Activated B cell treated with CpG ODN at 0.5 μM for 24 hours (primary cell): ENCODE measurements at regions not wholly inside any gene's neighbourhood (a gene's known extent, or its start where the extent isn't known, plus 50 kb on each side); places are given as distances from the start of the nearest gene placed in this dataset.

Experiments used
- ATAC-seq: fragments of 200-7000 bp; cut with Tn5 transposase; one replicate; pipeline ENCODE4 v1.10.0; 2021; ENCODE audit warnings: low read depth, mild to moderate bottlenecking, moderate library complexity
- CTCF ChIA-PET: fragments of 350-600 bp; sonication (Branson Sonifier 250); formaldehyde crosslinking; loops from one replicate; lab custom pipeline; 2021; ENCODE audit warnings: antibody characterized with exemption; lab: Charles Lee
- POLR2A ChIA-PET: fragments of 350-600 bp; sonication (Branson Sonifier 250); formaldehyde crosslinking; loops from one replicate; lab custom pipeline; 2021; ENCODE audit warnings: antibody characterized with exemption; lab: Charles Lee
- DNase-seq: peaks from one replicate; pipeline ENCODE4 v3.0.0; 2022
- H3K27ac Mint-ChIP-seq: one replicate; pipeline ENCODE4 v1.8.0; 2020; ENCODE audit warnings: mixed read lengths
- H3K27me3 Mint-ChIP-seq: one replicate; pipeline ENCODE4 v1.8.0; 2021; ENCODE audit warnings: mixed read lengths
- H3K36me3 Mint-ChIP-seq: one replicate; pipeline ENCODE4 v1.8.0; 2021; ENCODE audit warnings: low read depth, mixed read lengths
- H3K4me1 Mint-ChIP-seq: one replicate; pipeline ENCODE4 v1.8.0; 2021; ENCODE audit warnings: mixed read lengths
- H3K4me3 Mint-ChIP-seq: one replicate; pipeline ENCODE4 v1.8.0; 2020; ENCODE audit warnings: mild to moderate bottlenecking, mixed read lengths
- H3K9me3 Mint-ChIP-seq: one replicate; pipeline ENCODE4 v1.8.0; 2020; ENCODE audit warnings: mixed read lengths
- intact Hi-C: fragments of 100-400 bp; cut with micrococcal nuclease; formaldehyde crosslinking; loops from one replicate; pipeline ENCODE4 v1.15.1; 2024
- TF ChIP-seq, protein P1 (sequence below): fragments of 200-600 bp; IDR thresholded peaks from one replicate; pipeline ENCODE4 v1.8.0; 2022; ENCODE audit warnings: antibody characterized with exemption, mild to moderate bottlenecking

DNA sequence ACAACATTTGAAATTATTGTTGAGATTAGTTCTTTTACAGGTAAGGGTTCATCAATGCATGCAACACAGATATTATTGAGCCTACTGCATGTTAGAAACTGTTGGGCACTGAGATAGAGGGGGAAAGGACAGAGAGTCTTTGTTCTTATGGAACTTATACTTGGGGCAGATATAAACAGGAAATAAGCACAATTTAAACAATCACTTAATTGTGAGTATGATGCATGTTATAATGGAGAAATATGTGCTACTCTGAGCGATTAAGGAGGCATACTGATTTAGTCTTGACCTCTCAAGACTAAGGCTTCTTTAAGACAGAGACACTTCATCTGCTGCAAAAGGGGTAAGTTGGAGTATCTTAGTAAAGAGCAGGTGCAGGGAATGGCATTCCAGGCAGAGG, 593.3 kb downstream of the CCSER2 start:
- Mint-ChIP-seq H3K4me1 (no peaks in the 10 kb centered on the region), H3K4me3 (no peak overlapping the region), H3K36me3 (no peaks in the 10 kb centered on the region), H3K27ac (no peak overlapping the region), H3K9me3 (peaks cover 5% of the 10 kb centered on the region), H3K27me3 (no peaks in the 10 kb centered on the region)
- no peak for DNase-seq
- intact Hi-C loops: no loop called here
- CTCF ChIA-PET: no interaction called here
- ATAC-seq: no peak
- TF ChIP-seq, protein P1, sequence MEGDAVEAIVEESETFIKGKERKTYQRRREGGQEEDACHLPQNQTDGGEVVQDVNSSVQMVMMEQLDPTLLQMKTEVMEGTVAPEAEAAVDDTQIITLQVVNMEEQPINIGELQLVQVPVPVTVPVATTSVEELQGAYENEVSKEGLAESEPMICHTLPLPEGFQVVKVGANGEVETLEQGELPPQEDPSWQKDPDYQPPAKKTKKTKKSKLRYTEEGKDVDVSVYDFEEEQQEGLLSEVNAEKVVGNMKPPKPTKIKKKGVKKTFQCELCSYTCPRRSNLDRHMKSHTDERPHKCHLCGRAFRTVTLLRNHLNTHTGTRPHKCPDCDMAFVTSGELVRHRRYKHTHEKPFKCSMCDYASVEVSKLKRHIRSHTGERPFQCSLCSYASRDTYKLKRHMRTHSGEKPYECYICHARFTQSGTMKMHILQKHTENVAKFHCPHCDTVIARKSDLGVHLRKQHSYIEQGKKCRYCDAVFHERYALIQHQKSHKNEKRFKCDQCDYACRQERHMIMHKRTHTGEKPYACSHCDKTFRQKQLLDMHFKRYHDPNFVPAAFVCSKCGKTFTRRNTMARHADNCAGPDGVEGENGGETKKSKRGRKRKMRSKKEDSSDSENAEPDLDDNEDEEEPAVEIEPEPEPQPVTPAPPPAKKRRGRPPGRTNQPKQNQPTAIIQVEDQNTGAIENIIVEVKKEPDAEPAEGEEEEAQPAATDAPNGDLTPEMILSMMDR: no peak
- POLR2A ChIA-PET: no interaction called here

DNA sequence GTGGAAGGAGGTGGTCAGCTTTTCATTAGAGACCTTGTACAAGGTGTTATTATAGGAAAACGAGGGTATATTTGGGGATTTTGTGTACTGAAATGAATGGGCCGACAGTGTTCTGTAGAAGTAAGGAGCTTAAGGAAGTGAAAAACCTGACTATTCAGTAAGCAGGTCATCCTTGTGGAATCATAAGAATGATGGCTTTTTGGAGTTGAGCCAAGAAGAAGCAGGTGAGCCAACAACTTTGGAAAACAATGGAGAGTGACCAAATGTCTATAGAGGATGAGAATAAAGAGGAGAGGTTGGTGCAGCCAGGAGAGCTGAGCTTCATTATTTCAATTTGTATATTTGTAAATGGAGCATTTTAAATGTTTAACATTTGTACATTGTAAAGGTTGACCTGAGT, 595.7 kb downstream of the CCSER2 start:
- ATAC-seq (no peak), DNase-seq (no peak)
- Mint-ChIP-seq H3K36me3 (no peaks in the 10 kb centered on the region), H3K4me1 (no peaks in the 10 kb centered on the region), H3K27me3 (no peaks in the 10 kb centered on the region), H3K27ac (no peak overlapping the region), H3K4me3 (no peak overlapping the region), H3K9me3 (no peaks in the 10 kb centered on the region)
- TF ChIP-seq, protein P1: no peak
- intact Hi-C loops: no loop called here
- ChIA-PET POLR2A (no interaction called here), CTCF (no interaction called here)

DNA sequence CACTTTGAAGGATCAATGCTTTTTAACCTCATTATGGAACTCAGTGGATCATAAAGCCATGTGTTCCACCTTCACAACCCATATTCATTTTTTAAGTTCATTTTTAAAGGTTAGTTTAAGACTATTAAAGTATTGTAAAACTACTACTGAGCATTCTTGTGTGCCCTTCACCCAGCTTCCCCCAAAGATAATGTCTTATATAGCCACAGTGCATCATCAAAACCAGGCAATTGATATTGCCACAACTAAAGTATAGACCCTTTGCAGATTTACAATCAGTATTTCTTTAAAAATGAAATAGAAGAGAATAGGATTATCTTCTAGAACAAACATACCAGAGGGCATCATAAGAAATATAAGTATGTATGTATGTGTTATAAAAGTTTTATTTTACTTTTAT, 597.1 kb downstream of the CCSER2 start:
- ATAC-seq (no peak), DNase-seq (no peak)
- Mint-ChIP-seq H3K36me3 (no peaks in the 10 kb centered on the region), H3K9me3 (no peaks in the 10 kb centered on the region), H3K4me1 (no peaks in the 10 kb centered on the region), H3K27me3 (no peaks in the 10 kb centered on the region), H3K4me3 (no peak overlapping the region), H3K27ac (no peak overlapping the region)
- ChIA-PET CTCF (no interaction called here), POLR2A (no interaction called here)
- TF ChIP-seq, protein P1: no peak
- intact Hi-C loops: no loop called here

DNA sequence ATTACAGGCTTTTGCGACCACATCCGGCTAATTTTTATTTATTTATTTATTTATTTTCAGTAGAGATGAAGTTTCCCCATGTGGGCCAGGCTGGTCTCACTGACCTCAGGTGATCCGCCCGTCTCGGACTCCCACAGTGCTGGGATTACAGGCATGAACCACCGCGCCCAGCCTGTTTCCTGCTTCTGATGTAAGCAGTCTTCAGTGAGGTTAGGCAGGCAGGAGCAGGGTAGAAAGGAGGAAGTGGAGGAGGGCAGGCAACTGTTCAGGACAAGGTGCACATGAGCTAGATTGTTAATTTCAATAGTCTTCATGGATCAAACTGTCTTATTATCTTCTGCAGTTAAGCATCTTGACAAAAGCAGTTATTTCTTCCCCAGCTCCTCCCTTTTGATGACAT, 605.0 kb downstream of the CCSER2 start:
- no peak for ATAC-seq
- H3K27me3 Mint-ChIP-seq: no peaks in the 10 kb centered on the region
- H3K4me1 Mint-ChIP-seq: no peaks in the 10 kb centered on the region

DNA sequence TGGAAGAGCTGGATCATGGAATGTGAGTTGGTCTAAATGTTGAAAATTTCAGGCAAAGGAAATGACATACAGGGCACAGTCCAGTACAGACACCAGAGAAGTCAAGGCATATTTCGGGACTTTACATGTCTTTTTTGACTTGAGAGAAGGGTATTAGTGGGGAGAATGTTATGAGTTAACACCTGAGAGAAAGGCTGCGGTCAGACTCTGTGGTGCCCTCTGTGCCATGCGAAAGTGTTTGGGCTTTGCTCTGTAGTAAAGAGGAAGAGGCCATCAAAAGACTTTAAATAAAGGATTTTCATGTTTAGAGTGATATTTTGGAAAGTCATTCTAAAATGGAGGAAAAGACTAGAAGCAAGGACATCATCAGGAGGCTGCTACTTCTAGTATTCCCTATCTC, 607.4 kb downstream of the CCSER2 start:
- H3K27ac Mint-ChIP-seq: no peak overlapping the region
- DNase-seq (no peak), ATAC-seq (no peak)
- CTCF ChIA-PET: no interaction called here
- no peaks in the 10 kb centered on the region for H3K9me3 Mint-ChIP-seq
- no peak overlapping the region for H3K4me3 Mint-ChIP-seq
- POLR2A ChIA-PET: no interaction called here
- no peaks in the 10 kb centered on the region for H3K27me3 Mint-ChIP-seq
- no peaks in the 10 kb centered on the region for H3K36me3 Mint-ChIP-seq
- TF ChIP-seq, protein P1: no peak
- H3K4me1 Mint-ChIP-seq: no peaks in the 10 kb centered on the region
- intact Hi-C loops: no loop called here

More for the DNA sequence above, 605.0 kb downstream of the CCSER2 start:
- Mint-ChIP-seq H3K4me3 (no peak overlapping the region), H3K27ac (no peak overlapping the region), H3K9me3 (no peaks in the 10 kb centered on the region), H3K36me3 (no peaks in the 10 kb centered on the region)
- ChIA-PET POLR2A (no interaction called here), CTCF (no interaction called here)
- TF ChIP-seq, protein P1: no peak
- intact Hi-C loops: no loop called here
- no peak for DNase-seq
